Uterus (tissue), 2 donors: ENCODE measurements at regions not wholly inside any gene's neighbourhood (a gene's known extent, or its start where the extent isn't known, plus 50 kb on each side); places are given as distances from the start of the nearest gene placed in this dataset.
"Not testable (repeated sequence)": the region's sequence is repeated elsewhere in the genome, so short reads cannot be mapped to it uniquely, and the experiment has no call there.

Experiments
- POLR2A ChIP-seq, 2 donors: fragments of 450-650 bp; IDR thresholded peaks; one replicate each; pipeline ENCODE4 v1.6.1; 2016; ENCODE audit warnings: antibody characterized with exemption in 2 of 2, mild to moderate bottlenecking in 1 of 2, moderate library complexity in 1 of 2
- TF ChIP-seq, protein P1 (sequence below), 4 experiments: fragments of 200-600 bp in 2 of 4; fragments of 450-650 bp in 2 of 4; sonication (generic) in 2 of 4; IDR thresholded peaks; one replicate each; pipeline ENCODE4 v1.5.1; 2016 to 2019; ENCODE audit warnings: antibody characterized with exemption in 4 of 4, mild to moderate bottlenecking in 2 of 4, moderate library complexity in 1 of 4

DNA sequence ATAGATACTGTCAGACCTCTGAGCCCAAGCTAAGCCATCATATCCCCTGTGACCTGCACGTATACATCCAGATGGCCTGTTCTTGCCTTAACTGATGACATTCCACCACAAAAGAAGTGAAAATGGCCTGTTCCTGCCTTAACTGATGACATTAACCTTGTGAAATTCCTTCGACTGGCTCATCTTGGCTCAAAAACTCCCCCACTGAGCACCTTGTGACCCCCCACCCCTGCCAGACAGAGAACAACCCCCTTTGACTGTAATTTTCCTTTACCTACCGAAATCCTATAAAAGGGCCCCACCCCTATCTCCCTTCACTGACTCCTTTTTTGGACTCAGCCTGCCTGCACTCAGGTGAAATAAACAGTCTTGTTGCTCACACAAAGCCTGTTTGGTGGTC lies 1114.2 kb downstream of the STIM2 start:
- TF ChIP-seq, protein P1, sequence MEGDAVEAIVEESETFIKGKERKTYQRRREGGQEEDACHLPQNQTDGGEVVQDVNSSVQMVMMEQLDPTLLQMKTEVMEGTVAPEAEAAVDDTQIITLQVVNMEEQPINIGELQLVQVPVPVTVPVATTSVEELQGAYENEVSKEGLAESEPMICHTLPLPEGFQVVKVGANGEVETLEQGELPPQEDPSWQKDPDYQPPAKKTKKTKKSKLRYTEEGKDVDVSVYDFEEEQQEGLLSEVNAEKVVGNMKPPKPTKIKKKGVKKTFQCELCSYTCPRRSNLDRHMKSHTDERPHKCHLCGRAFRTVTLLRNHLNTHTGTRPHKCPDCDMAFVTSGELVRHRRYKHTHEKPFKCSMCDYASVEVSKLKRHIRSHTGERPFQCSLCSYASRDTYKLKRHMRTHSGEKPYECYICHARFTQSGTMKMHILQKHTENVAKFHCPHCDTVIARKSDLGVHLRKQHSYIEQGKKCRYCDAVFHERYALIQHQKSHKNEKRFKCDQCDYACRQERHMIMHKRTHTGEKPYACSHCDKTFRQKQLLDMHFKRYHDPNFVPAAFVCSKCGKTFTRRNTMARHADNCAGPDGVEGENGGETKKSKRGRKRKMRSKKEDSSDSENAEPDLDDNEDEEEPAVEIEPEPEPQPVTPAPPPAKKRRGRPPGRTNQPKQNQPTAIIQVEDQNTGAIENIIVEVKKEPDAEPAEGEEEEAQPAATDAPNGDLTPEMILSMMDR (IDR thresholded peaks at IDR 0.05) = not testable (repeated sequence)
- TF ChIP-seq POLR2A (IDR thresholded peaks at IDR 0.05) = not testable (repeated sequence)
